ENCODE measurements at regions not wholly inside any gene's neighbourhood (a gene's known extent, or its start where the extent isn't known, plus 50 kb on each side); places are given as distances from the start of the nearest gene placed in this dataset.

DNA sequence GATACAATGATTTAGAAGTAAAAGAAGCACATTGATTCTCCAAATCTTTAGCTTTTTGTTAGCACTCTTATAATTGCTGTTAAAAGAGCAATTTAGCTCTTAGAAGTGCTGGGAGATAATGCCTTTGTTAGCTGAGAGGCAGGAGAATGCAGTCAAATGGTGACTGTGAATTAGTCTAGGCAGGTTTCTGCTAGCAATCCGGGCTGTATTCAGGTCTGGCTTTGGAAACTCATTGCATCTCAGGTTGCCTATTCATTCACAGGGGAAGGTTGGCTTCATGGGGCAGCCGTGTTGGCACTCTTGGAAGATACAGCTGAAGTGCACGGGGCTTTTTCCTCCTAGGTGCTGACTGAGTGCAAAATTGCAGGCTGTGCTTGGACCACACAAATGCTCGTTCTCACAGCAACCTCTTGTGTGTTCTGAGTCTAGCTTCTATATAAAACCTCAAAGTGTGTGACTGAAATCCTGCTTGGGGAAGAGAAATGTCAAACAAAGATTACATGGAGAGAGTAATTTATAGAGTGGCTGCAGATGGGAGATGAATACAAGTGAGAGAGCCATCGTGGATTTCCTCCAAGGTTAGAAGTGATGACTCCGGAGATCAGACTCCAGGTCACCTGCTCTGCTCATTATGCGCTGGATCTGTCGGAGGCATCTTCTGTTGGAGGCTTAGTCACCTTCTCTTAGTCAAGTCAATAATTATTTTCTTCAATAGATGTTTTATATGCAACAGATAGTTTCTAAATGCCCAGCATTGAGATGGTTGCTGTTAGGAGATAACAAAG is 167.8 kb downstream of the PMAIP1 start:
- Histone ChIP-seq H3K4me2 (ENCODE audit: control insufficient read depth, insufficient read depth) (no peak overlapping the region), H3K79me2 (ENCODE audit: control insufficient read depth, insufficient read depth, low read length) (no peaks in the 10 kb centered on the region), H3K9ac (ENCODE audit: control insufficient read depth, insufficient read depth, low read length) (no peak overlapping the region), H3K9me3 (replicated peaks; ENCODE audit: control insufficient read depth, insufficient read depth, low read length) (no peaks in the 10 kb centered on the region), H4K20me1 (ENCODE audit: control insufficient read depth, insufficient read depth) (no peaks in the 10 kb centered on the region), H3K36me3 (ENCODE audit: control insufficient read depth in 2 of 2, insufficient read depth in 2 of 2, low read length in 1 of 2) (no peaks in the 10 kb centered on the region), H3K4me3 (no peak overlapping the region), H3K27ac (ENCODE audit: control insufficient read depth, insufficient read depth) (no peak overlapping the region), H2AFZ (ENCODE audit: control insufficient read depth, low read depth, low read length) (no peak overlapping the region), H3K27me3 (replicated peaks in 1 of 2; ENCODE audit: control insufficient read depth in 2 of 2, insufficient read depth in 2 of 2, low read length in 1 of 2) (no peaks in the 10 kb centered on the region), H3K4me1 (ENCODE audit: control insufficient read depth, insufficient read depth, low read length) (no peaks in the 10 kb centered on the region)
- ATAC-seq (no peak), DNase-seq (ENCODE audit: low read depth, low spot score) (no peak), FAIRE-seq (no peak)
- in situ Hi-C loops (cut with MboI) (no loop called here), intact Hi-C loops (cut with micrococcal nuclease; ENCODE audit: unreplicated experiment) (no loop called here)
- POLR2A ChIA-PET, result no interaction called here
- TF ChIP-seq FOXM1 (IDR thresholded peaks at IDR 0.05; ENCODE audit: low read depth, low read length), result no peak
- WGBS (ENCODE audit: insufficient coverage, insufficient replicate concordance, low lambda C conversion rate, missing lambda C conversion rate), result 24% methylated on average over 8 of the region's 8 CpGs
- no TSS peak for BruUV-seq (replicated peaks)
- CTCF ChIA-PET, result no interaction called here
- RAD21 ChIA-PET (ENCODE audit: unreplicated experiment), result no interaction called here
- SMC1A ChIA-PET (ENCODE audit: uncharacterized antibody, unreplicated experiment), result interaction anchor here (0.5 to 1.3 kb wide), 3 partner anchors 13 to 76 kb away, joined by 3 to 4 read pairs (median 4); no protein-coding TSS in a partner anchor

DNA sequence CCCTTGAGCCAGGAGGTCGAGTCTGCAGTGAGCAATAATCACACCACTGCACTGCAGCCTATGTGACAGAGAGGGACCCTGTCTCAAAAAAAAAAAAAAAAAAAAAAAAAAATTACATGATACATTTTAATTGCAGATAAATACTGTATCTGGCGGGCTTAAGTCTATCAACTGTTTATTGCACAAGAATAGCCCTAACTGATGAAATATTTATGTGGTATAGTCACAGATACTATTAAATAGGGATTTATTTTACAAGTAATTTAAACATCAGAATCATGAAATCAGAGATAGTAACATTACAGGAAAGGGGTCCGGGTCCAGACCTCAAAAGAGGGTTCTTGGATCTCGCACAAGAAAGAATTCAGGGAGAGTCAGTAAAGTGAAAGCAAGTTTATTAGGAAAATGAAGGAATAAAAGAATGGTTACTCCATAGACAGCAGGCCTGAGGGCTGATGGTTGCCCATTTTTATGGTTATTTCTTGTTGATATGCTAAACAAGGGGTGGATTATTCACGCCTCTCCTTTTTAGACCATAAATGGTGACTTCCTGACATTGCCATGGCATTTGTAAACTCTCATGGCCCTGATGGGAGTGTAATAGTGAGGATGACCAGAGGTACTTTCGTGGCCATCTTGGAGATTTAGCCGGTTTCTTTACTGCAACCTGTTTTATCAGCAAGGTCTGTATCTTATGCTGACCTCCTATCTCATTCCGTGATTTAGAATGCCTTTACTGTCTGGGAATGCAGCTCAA is 166.6 kb downstream of the PMAIP1 start:
- intact Hi-C loops (cut with micrococcal nuclease; ENCODE audit: unreplicated experiment) (no loop called here), in situ Hi-C loops (cut with MboI) (no loop called here)
- CTCF ChIA-PET, result no interaction called here
- FAIRE-seq (no peak), ATAC-seq (no peak), DNase-seq (ENCODE audit: low read depth, low spot score) (no peak)
- WGBS (ENCODE audit: insufficient coverage, insufficient replicate concordance, low lambda C conversion rate, missing lambda C conversion rate), result 14% methylated on average over 8 of the region's 8 CpGs
- Histone ChIP-seq H3K4me1 (ENCODE audit: control insufficient read depth, insufficient read depth, low read length) (no peaks in the 10 kb centered on the region), H3K9me3 (replicated peaks; ENCODE audit: control insufficient read depth, insufficient read depth, low read length) (no peaks in the 10 kb centered on the region; the same call in 2 of the 3 replicates), H3K36me3 (ENCODE audit: control insufficient read depth in 2 of 2, insufficient read depth in 2 of 2, low read length in 1 of 2) (no peaks in the 10 kb centered on the region), H3K79me2 (ENCODE audit: control insufficient read depth, insufficient read depth, low read length) (no peaks in the 10 kb centered on the region), H4K20me1 (ENCODE audit: control insufficient read depth, insufficient read depth) (no peaks in the 10 kb centered on the region), H3K27me3 (replicated peaks in 1 of 2; ENCODE audit: control insufficient read depth in 2 of 2, insufficient read depth in 2 of 2, low read length in 1 of 2) (no peaks in the 10 kb centered on the region; a peak in 1 of 4 replicates), H3K4me2 (ENCODE audit: control insufficient read depth, insufficient read depth) (no peak overlapping the region), H3K27ac (ENCODE audit: control insufficient read depth, insufficient read depth) (no peak overlapping the region), H2AFZ (ENCODE audit: control insufficient read depth, low read depth, low read length) (no peak overlapping the region), H3K9ac (ENCODE audit: control insufficient read depth, insufficient read depth, low read length) (no peak overlapping the region), H3K4me3 (no peak overlapping the region)
- SMC1A ChIA-PET (ENCODE audit: uncharacterized antibody, unreplicated experiment), result interaction anchor here (1.3 kb wide), 1 partner anchor 12 kb away, joined by 4 read pairs; no protein-coding TSS in a partner anchor
- no TSS peak for BruUV-seq (replicated peaks)
- POLR2A ChIA-PET, result no interaction called here
- RAD21 ChIA-PET (ENCODE audit: unreplicated experiment), result no interaction called here
- TF ChIP-seq ATF3 (IDR thresholded peaks at IDR 0.05; ENCODE audit: borderline replicate concordance, extremely low read depth, low read depth, low read length) (no peak), ZNF384 (IDR thresholded peaks at IDR 0.05; ENCODE audit: borderline replicate concordance, low read depth, low read length) (no peak), TCF7 (IDR thresholded peaks at IDR 0.05; ENCODE audit: borderline replicate concordance) (no peak), ATF7 (IDR thresholded peaks at IDR 0.05; ENCODE audit: low read depth) (no peak), ZBED1 (IDR thresholded peaks at IDR 0.05; ENCODE audit: borderline replicate concordance) (no peak), NRF1 (conservative IDR thresholded peaks at IDR 0.05; ENCODE audit: low read depth, low read length) (no peak), SKIL (IDR thresholded peaks at IDR 0.05; ENCODE audit: low read depth, poor library complexity, severe bottlenecking) (no peak)

Data from GM12878 (cell line).